C1 segment of cervical spinal cord (tissue), 14 donors: ENCODE measurements at regions not wholly inside any gene's neighbourhood (a gene's known extent, or its start where the extent isn't known, plus 50 kb on each side); places are given as distances from the start of the nearest gene placed in this dataset.
A peak's percentile ranks its signal among the peaks of the same experiment; 100 is the strongest.
"Not testable (repeated sequence)": the region's sequence is repeated elsewhere in the genome, so short reads cannot be mapped to it uniquely, and the experiment has no call there.

Source experiments
- DNase-seq, 14 donors: peaks; one replicate each; lab custom pipeline; 2025; lab: John Stamatoyannopoulos, UW

- DNase-seq: no peak
Observed at GRCh38 chr14:45721472-45721871, 468.5 kb upstream of the MIS18BP1 start.

GRCh38 chr14:45716572-45716971 lies 463.6 kb upstream of the MIS18BP1 start:
- no peak for DNase-seq

- DNase-seq: no peak
Observed at GRCh38 chr14:45715946-45716345, 462.9 kb upstream of the MIS18BP1 start.

GRCh38 chr14:45709541-45709940 lies 456.5 kb upstream of the MIS18BP1 start:
- DNase-seq: no peak

GRCh38 chr14:45705940-45706534 lies 453.0 kb upstream of the MIS18BP1 start:
- DNase-seq: no peak

- DNase-seq: peak in 1 of 14 donors; percentile 1
Observed at GRCh38 chr14:45699471-45699870, 446.5 kb upstream of the MIS18BP1 start.

- DNase-seq: no peak
Observed at GRCh38 chr14:45698462-45699134, 445.6 kb upstream of the MIS18BP1 start.

GRCh38 chr14:45686771-45687170 lies 433.8 kb upstream of the MIS18BP1 start:
- DNase-seq: no peak

GRCh38 chr14:45680531-45680930 lies 427.5 kb upstream of the MIS18BP1 start:
- DNase-seq: no peak

- DNase-seq: no peak
Observed at GRCh38 chr14:45679853-45680252, 426.9 kb upstream of the MIS18BP1 start.

GRCh38 chr14:45678163-45678562 lies 425.2 kb upstream of the MIS18BP1 start:
- no peak for DNase-seq

GRCh38 chr14:45673420-45673819 lies 420.4 kb upstream of the MIS18BP1 start:
- no peak for DNase-seq

GRCh38 chr14:45664668-45665356 lies 411.8 kb upstream of the MIS18BP1 start:
- no peak for DNase-seq

- DNase-seq: no peak
Observed at GRCh38 chr14:45658917-45659299, 405.9 kb upstream of the MIS18BP1 start.

GRCh38 chr14:45658226-45658916 lies 405.4 kb upstream of the MIS18BP1 start:
- no peak for DNase-seq

- no peak for DNase-seq
Observed at GRCh38 chr14:45651890-45652289, 398.9 kb upstream of the MIS18BP1 start.

GRCh38 chr14:45650754-45651153 lies 397.8 kb upstream of the MIS18BP1 start:
- DNase-seq: no peak

GRCh38 chr14:45649051-45649450 lies 396.0 kb upstream of the MIS18BP1 start:
- no peak for DNase-seq

- no peak for DNase-seq
Observed at GRCh38 chr14:45641541-45641940, 388.5 kb upstream of the MIS18BP1 start.

- DNase-seq: not testable (repeated sequence)
Observed at GRCh38 chr14:45634651-45635441, 381.8 kb upstream of the MIS18BP1 start.

- DNase-seq: no peak
Observed at GRCh38 chr14:45633220-45633984, 380.4 kb upstream of the MIS18BP1 start.
